K562 (cell line): ENCODE measurements at regions not wholly inside any gene's neighbourhood (a gene's known extent, or its start where the extent isn't known, plus 50 kb on each side); places are given as distances from the start of the nearest gene placed in this dataset.
"Not testable (repeated sequence)": the region's sequence is repeated elsewhere in the genome, so short reads cannot be mapped to it uniquely, and the experiment has no call there.

Experiments used
- ATAC-seq: fragments of 200-7000 bp; cut with Tn5 transposase; 3 replicates; pipeline ENCODE4 v1.9.1; 2020; ENCODE audit warnings: moderate library complexity
- BruUV-seq: library from RNA; stranded (reverse); fragments of 400-500 nt; replicated peaks from 2 replicates; lab custom pipeline; 2021; lab: Mats Ljungman, UMichigan
- CTCF ChIA-PET: fragments of 300-600 bp; formaldehyde crosslinking; extraction: SDS; loops from one replicate; lab custom pipeline; 2021; ENCODE audit warnings: low intra/inter-chr PET ratio; lab: Yijun Ruan, JAX
- POLR2A ChIA-PET: fragments of 300-600, 350-650 bp; sonication (Branson Sonifier 250); formaldehyde crosslinking; extraction: SDS; loops from one replicate; lab custom pipeline; 2021; ENCODE audit warnings: antibody characterized with exemption, inconsistent platforms; lab: Yijun Ruan, JAX
- DNase-seq, 4 experiments: peaks; one replicate each; pipeline versions ENCODE4 v3.0.0 to v3.0.0-alpha.2; 2011 to 2018; ENCODE audit warnings: low spot score in 3 of 4, mixed read lengths in 3 of 4; ENCODE audit errors: extremely low read depth in 1 of 4
- FAIRE-seq: peaks from 2 replicates; lab custom pipeline; 2011; peaks lifted over from hg19 to GRCh38; lab: Jason Lieb, UNC
- H2AFZ ChIP-seq: 2 replicates; pipeline ENCODE4 v1.6.0; 2011; ENCODE audit warnings: low read depth, low read length, control low read depth, inconsistent platforms
- H3K27ac ChIP-seq: fragments of 200-600 bp; 3 replicates; pipeline ENCODE4 v1.8.0; 2011; ENCODE audit warnings: low read depth, mild to moderate bottlenecking, control low read depth, inconsistent platforms, low read length, moderate library complexity, mixed read lengths; ENCODE audit errors: extremely low read depth
- H3K27me3 ChIP-seq, 2 experiments: fragments of 300-600 bp in 1 of 2; 2 replicates in 1 of 2; 3 replicates in 1 of 2; pipeline versions ENCODE4 v1.6.0 to v1.8.0; 2011; ENCODE audit warnings: inconsistent platforms in 2 of 2, low read length in 2 of 2, mild to moderate bottlenecking in 1 of 2, mixed read lengths in 1 of 2, moderate library complexity in 1 of 2; ENCODE audit not compliant: control insufficient read depth in 2 of 2, insufficient read depth in 2 of 2
- H3K36me3 ChIP-seq: fragments of 300-600 bp; 3 replicates; pipeline ENCODE4 v1.8.0; 2011; ENCODE audit warnings: mild to moderate bottlenecking, low read length, inconsistent platforms; ENCODE audit not compliant: control insufficient read depth, insufficient read depth
- H3K4me1 ChIP-seq, 2 experiments: fragments of 200-600 bp in 1 of 2; replicated peaks in 1 of 2; 2 replicates in 1 of 2; 3 replicates in 1 of 2; pipeline versions ENCODE4 v1.5.1 to v1.8.0; 2011; ENCODE audit warnings: inconsistent platforms in 2 of 2, low read length in 2 of 2, mild to moderate bottlenecking in 1 of 2, mixed read lengths in 1 of 2, moderate library complexity in 1 of 2; ENCODE audit not compliant: control insufficient read depth in 2 of 2, insufficient read depth in 2 of 2
- H3K4me2 ChIP-seq: 2 replicates; pipeline ENCODE4 v1.6.1; 2011; ENCODE audit warnings: low read length, control low read depth, inconsistent platforms, mixed read lengths; ENCODE audit not compliant: insufficient read depth
- H3K4me3 ChIP-seq: fragments of 200-600 bp; sonication (generic), shearing (Covaris generic); 2 replicates; pipeline ENCODE4 v1.5.1; 2016; ENCODE audit warnings: control low read depth, inconsistent platforms
- H3K79me2 ChIP-seq: fragments of 200-600 bp; 3 replicates; pipeline ENCODE4 v1.8.0; 2011; ENCODE audit warnings: low read length, inconsistent platforms; ENCODE audit not compliant: control insufficient read depth, insufficient read depth
- H3K9ac ChIP-seq, 2 experiments: 2 replicates each; pipeline versions ENCODE4 v1.6.0 to v1.6.1; 2011; ENCODE audit warnings: low read depth in 2 of 2, low read length in 2 of 2, control low read depth in 1 of 2, inconsistent platforms in 1 of 2, mild to moderate bottlenecking in 1 of 2, mixed read lengths in 1 of 2; ENCODE audit not compliant: insufficient read depth in 1 of 2
- H3K9me1 ChIP-seq: one replicate; pipeline ENCODE4 v1.6.0; 2011; ENCODE audit warnings: inconsistent platforms, mild to moderate bottlenecking, low read length, moderate library complexity; ENCODE audit not compliant: control insufficient read depth, insufficient read depth
- H3K9me3 ChIP-seq: replicated peaks from 2 replicates; pipeline ENCODE4 v1.5.1; 2011; ENCODE audit warnings: low read depth, low read length, inconsistent platforms; ENCODE audit not compliant: control insufficient read depth, insufficient read depth
- H4K20me1 ChIP-seq: replicated peaks from 2 replicates; pipeline ENCODE4 v1.6.1; 2011; ENCODE audit warnings: low read length, inconsistent platforms, mixed read lengths; ENCODE audit not compliant: control insufficient read depth, insufficient read depth
- CBFA2T2 ChIP-seq: fragments of 450-650 bp; conservative IDR thresholded peaks from 2 replicates; pipeline ENCODE4 v1.6.1; 2017; ENCODE audit warnings: mild to moderate bottlenecking
- CBFA2T3 ChIP-seq: fragments of 450-650 bp; IDR thresholded peaks from 2 replicates; pipeline ENCODE4 v1.6.1; 2017
- DACH1 ChIP-seq: fragments of 450-650 bp; IDR thresholded peaks from 2 replicates; pipeline ENCODE4 v1.6.1; 2018; ENCODE audit not compliant: partially characterized antibody
- TRIM24 ChIP-seq, 2 experiments: fragments of 450-650 bp; IDR thresholded peaks; 2 replicates each; pipeline ENCODE4 v1.6.1; 2016
- ZNF121 ChIP-seq: sonication (generic); formaldehyde crosslinking; conservative IDR thresholded peaks from 2 replicates; pipeline ENCODE4 v1.8.0; 2022; ENCODE audit warnings: missing genetic modification reagents
- WGBS: fragments of 100-300 bp; shearing (Covaris generic); methylation state at CpG from one replicate; pipeline ENCODE4 v1.1.6; 2016; ENCODE audit warnings: low coverage, mixed read lengths; ENCODE audit not compliant: insufficient coverage; ENCODE audit errors: missing lambda C conversion rate; 5-methylcytosine and 5-hydroxymethylcytosine counted together
- in situ Hi-C: fragments of 300-500 bp; cut with MboI; formaldehyde crosslinking; loops from 4 replicates; pipeline ENCODE4 v1.15.0; 2018; ENCODE audit warnings: inconsistent platforms, mixed read lengths
- intact Hi-C: fragments of 100-400 bp; cut with micrococcal nuclease; formaldehyde crosslinking; loops from 2 replicates; pipeline ENCODE4 v1.14.2; 2022
- TF ChIP-seq, protein P1 (sequence below): fragments of 450-650 bp; formaldehyde crosslinking; IDR thresholded peaks from 2 replicates; pipeline ENCODE4 v1.4.0; 2022; ENCODE audit warnings: missing genetic modification characterization

DNA sequence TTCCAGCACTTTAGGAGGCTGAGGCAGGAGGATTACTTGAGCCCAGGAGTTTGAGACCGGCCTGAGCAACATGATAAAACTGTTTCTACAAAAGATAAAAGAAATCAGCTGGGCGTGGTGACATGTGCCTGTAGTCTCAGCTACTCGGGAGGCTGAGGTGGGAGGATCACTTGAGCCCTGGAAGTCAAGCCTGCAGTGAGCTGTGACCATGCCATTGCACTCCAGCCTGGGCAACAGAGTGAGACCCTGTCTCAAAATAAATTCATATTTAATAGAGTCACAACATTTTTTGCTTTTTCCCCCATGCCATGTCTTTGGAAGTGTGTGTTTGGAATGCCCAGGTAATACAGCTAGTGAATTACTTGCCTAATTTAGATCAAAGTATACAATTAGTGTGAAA is 349.6 kb downstream of the PRL start:
- H3K27me3 ChIP-seq, H3K4me2 ChIP-seq, H3K4me3 ChIP-seq, FAIRE-seq, ATAC-seq, H3K9ac ChIP-seq, BruUV-seq, CTCF ChIA-PET, intact Hi-C loops, in situ Hi-C loops, H4K20me1 ChIP-seq: not testable (repeated sequence)
- WGBS = 24% methylated on average over 3 of the region's 3 CpGs
- TF ChIP-seq CBFA2T3 (peak; percentile 61), ZNF121 (peak; percentile 53), TRIM24 (IDR thresholded peaks at IDR 0.05) (0 out of 4 replicates have a peak, but pooled peaks of 1 of the 2 experiments have one; percentile 26), CBFA2T2 (peak; percentile 27; the same call in 1 of the 2 replicates)
- TF ChIP-seq, all 486 proteins: peak for 4; not testable (repeated sequence) for 482
- H2AFZ ChIP-seq, POLR2A ChIA-PET, H3K79me2 ChIP-seq, H3K9me1 ChIP-seq, H3K36me3 ChIP-seq, H3K9me3 ChIP-seq, H3K27ac ChIP-seq, H3K4me1 ChIP-seq: not testable (repeated sequence)
- DNase-seq = peak in 1 of 4 experiments; percentile 20

DNA sequence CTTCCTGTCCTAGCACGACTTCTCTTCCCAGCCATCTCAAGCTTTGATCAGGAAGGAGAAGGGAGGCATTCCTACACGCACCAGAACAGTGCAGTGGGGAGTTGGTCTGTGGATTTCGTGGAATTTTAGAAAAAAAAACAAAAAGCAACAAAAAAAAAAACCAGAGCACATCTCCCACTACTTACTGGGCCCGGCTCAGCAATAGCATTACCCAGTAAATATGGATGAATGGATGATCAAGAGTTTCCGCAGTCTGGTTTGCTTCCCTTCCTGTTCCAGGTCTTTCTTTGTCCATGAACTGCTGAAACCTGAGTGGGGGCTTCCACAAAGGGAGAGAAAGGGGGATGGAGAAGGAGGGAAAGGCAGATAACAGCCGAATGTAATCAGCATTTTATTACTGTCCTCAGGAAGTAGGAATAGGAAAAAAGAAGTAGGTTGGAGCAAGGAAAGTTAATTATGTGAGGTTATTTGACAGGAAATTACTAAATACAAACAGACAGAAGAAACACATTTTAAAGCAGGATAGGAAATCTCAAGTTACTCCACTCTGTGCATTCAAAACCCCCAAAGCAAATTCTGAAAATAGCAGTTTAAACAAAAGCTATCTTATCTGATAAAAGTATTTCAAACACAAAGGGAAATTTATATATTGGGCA is 349.0 kb downstream of the PRL start:
- H3K27me3 ChIP-seq = no peaks in the 10 kb centered on the region
- H3K36me3 ChIP-seq = no peaks in the 10 kb centered on the region
- ChIA-PET CTCF (no interaction called here), POLR2A (no interaction called here)
- H4K20me1 ChIP-seq = no peaks in the 10 kb centered on the region
- WGBS = 26% methylated on average over 6 of the region's 6 CpGs
- no peak for DNase-seq
- no peak overlapping the region for H3K27ac ChIP-seq
- intact Hi-C loops = no loop called here
- 0 out of 2 replicates have a peak overlapping the region, but pooled peaks have one; percentile 11 for H2AFZ ChIP-seq
- no peak overlapping the region for H3K4me2 ChIP-seq
- no peaks in the 10 kb centered on the region for H3K79me2 ChIP-seq
- ATAC-seq = no peak
- H3K4me1 ChIP-seq = no peaks in the 10 kb centered on the region; a peak in 1 of 5 replicates
- no peak overlapping the region for H3K9ac ChIP-seq
- H3K9me3 ChIP-seq = no peaks in the 10 kb centered on the region
- in situ Hi-C loops = no loop called here
- no peak overlapping the region for H3K4me3 ChIP-seq
- no peak for FAIRE-seq
- BruUV-seq = no TSS peak
- H3K9me1 ChIP-seq = no peaks in the 10 kb centered on the region
- TF ChIP-seq, protein P1, sequence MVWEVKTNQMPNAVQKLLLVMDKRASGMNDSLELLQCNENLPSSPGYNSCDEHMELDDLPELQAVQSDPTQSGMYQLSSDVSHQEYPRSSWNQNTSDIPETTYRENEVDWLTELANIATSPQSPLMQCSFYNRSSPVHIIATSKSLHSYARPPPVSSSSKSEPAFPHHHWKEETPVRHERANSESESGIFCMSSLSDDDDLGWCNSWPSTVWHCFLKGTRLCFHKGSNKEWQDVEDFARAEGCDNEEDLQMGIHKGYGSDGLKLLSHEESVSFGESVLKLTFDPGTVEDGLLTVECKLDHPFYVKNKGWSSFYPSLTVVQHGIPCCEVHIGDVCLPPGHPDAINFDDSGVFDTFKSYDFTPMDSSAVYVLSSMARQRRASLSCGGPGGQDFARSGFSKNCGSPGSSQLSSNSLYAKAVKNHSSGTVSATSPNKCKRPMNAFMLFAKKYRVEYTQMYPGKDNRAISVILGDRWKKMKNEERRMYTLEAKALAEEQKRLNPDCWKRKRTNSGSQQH = no peak
- no peak for TF ChIP-seq DACH1
